NCI-H1694 (cell line): ENCODE measurements at regions not wholly inside any gene's neighbourhood (a gene's known extent, or its start where the extent isn't known, plus 50 kb on each side); places are given as distances from the start of the nearest gene placed in this dataset.

Source experiments
- DNase-seq: peaks from one replicate; lab custom pipeline; 2025; lab: John Stamatoyannopoulos, UW

- no peak for DNase-seq
These were observed 94.0 kb upstream of the THBS1 start for GRCh38 chr15:39486621-39487457.

- no peak for DNase-seq
These were observed 93.5 kb upstream of the THBS1 start for GRCh38 chr15:39487458-39487735.

GRCh38 chr15:39488516-39488915, 92.4 kb upstream of the THBS1 start:
- no peak for DNase-seq

- no peak for DNase-seq
These were observed 91.9 kb upstream of the THBS1 start for GRCh38 chr15:39488961-39489360.

GRCh38 chr15:39491115-39491885, 89.6 kb upstream of the THBS1 start:
- DNase-seq = no peak

GRCh38 chr15:39491886-39492490, 88.9 kb upstream of the THBS1 start:
- DNase-seq = no peak

- DNase-seq = no peak
These were observed 87.3 kb upstream of the THBS1 start for GRCh38 chr15:39493424-39494067.

- no peak for DNase-seq
These were observed 86.4 kb upstream of the THBS1 start for GRCh38 chr15:39494462-39494861.

GRCh38 chr15:39495871-39496840, 84.7 kb upstream of the THBS1 start:
- no peak for DNase-seq

GRCh38 chr15:39497016-39497758, 83.7 kb upstream of the THBS1 start:
- no peak for DNase-seq

- no peak for DNase-seq
These were observed 82.9 kb upstream of the THBS1 start for GRCh38 chr15:39497759-39498565.

- no peak for DNase-seq
These were observed 82.2 kb upstream of the THBS1 start for GRCh38 chr15:39498629-39499028.

- no peak for DNase-seq
These were observed 81.8 kb upstream of the THBS1 start for GRCh38 chr15:39499042-39499441.

GRCh38 chr15:39499681-39500080, 81.2 kb upstream of the THBS1 start:
- no peak for DNase-seq

GRCh38 chr15:39501366-39502081, 79.4 kb upstream of the THBS1 start:
- no peak for DNase-seq

- DNase-seq = no peak
These were observed 78.8 kb upstream of the THBS1 start for GRCh38 chr15:39502082-39502447.

GRCh38 chr15:39502611-39503195, 78.2 kb upstream of the THBS1 start:
- DNase-seq = no peak

- no peak for DNase-seq
These were observed 77.4 kb upstream of the THBS1 start for GRCh38 chr15:39503526-39503925.

GRCh38 chr15:39504808-39505207, 76.1 kb upstream of the THBS1 start:
- no peak for DNase-seq
